ENCODE measurements at regions not wholly inside any gene's neighbourhood (a gene's known extent, or its start where the extent isn't known, plus 50 kb on each side); places are given as distances from the start of the nearest gene placed in this dataset.

DNA sequence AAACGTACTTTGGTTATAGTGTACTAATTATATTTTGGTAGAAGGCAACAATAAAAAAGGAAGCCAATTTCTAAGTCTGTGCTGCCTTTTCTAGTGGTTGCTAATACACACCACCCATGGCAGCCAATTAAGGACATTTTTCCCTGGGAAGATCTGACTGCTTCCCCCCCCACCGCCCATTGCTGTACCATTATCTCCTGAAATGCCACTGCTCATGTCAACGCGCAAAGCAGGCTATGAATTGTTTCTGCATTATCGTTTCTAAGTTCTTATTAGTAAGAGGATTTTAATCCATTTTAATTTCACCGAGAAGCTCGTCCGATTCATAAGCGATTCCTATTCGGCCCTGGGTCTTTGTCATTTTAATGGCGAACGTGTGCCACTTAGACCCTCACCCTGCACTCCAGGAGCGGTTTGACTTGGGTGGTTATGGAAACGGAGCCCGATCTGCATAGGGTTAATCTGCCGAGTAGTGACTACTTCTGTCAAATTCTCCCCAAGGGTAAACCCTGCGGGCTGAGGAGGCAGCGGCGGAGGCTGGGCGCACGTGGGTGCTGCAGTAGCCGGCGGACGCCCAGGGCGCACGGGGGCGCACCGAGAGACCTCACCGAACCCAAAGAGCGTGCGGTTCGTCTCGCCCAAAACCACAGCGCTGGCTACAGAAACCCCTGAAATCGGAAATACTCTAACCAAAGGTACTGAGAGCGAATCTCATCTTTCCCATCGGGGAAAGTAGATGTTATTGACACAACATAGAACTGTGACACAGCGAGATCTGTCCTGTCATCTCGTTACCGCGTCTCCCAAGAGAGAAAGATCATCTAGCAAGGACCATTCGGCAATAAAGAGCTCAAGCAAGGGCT, 55.8 kb upstream of the SHC3 start:
- Histone ChIP-seq H3K4me2 (ENCODE audit: extremely low read depth, insufficient read depth, low read length) (peak overlapping the region; percentile 52), H2AFZ (ENCODE audit: low read length) (no peak overlapping the region), H3K4me3 (replicated peaks in 1 of 4; ENCODE audit: control extremely low read depth in 1 of 4, insufficient read depth in 1 of 4, low read depth in 3 of 4, low read length in 4 of 4) (peak overlapping the region in 2 of 4 experiments; percentile 39 to 60)

DNA sequence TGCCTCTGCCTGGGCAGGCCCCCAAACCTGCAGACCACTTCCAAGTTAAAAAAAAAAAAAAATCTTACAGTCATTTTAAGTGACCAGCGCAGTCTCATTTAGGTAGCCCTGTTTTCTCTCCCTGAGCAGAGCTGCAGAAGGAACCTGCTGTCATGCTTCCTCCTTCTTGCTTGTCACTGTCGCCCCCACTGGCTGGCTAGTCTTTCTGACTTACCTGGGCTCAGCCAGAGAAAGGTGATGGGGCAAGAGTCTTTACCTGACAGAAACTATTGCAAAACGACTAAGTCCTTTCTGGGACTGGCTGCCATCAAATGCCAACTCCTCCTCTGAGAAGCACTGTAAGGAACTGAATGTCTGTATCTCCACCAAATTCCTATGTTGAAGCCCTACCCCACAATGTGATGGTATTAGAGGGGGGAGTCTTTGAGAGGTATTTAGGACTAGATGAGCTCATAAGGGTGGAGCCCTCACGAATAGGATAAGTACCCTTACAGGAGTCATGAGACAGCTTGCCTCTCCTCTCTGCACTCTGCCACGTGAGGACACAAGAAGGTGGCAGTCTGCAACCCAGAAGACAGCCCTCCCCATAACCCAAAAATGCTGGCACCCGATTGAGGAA, 58.4 kb upstream of the SHC3 start:
- no peak for DNase-seq (ENCODE audit: low read depth in 2 of 2)
- Histone ChIP-seq H3K36me3 (ENCODE audit: control insufficient read depth, insufficient read depth, low read length) (no peaks in the 10 kb centered on the region), H3K9me3 (ENCODE audit: control insufficient read depth, insufficient read depth, low read depth, low read length) (no peaks in the 10 kb centered on the region), H3K4me1 (ENCODE audit: control insufficient read depth, extremely low read depth, insufficient read depth, low read length) (no peaks in the 10 kb centered on the region), H3K9ac (ENCODE audit: insufficient read depth, low read length) (no peak overlapping the region), H2AFZ (ENCODE audit: low read length) (no peak overlapping the region), H3K27me3 (ENCODE audit: control insufficient read depth, insufficient read depth, low read length) (peaks cover 3% of the 10 kb centered on the region), H3K27ac (ENCODE audit: insufficient read depth, low read length) (no peak overlapping the region), H3K4me3 (replicated peaks in 1 of 4; ENCODE audit: control extremely low read depth in 1 of 4, insufficient read depth in 1 of 4, low read depth in 3 of 4, low read length in 4 of 4) (no peak overlapping the region), H4K20me1 (ENCODE audit: control insufficient read depth, extremely low read depth, insufficient read depth, low read length) (no peaks in the 10 kb centered on the region), H3K79me2 (ENCODE audit: control insufficient read depth, insufficient read depth, low read length) (no peaks in the 10 kb centered on the region), H3K4me2 (ENCODE audit: extremely low read depth, insufficient read depth, low read length) (no peak overlapping the region)
- TF ChIP-seq, protein P1, sequence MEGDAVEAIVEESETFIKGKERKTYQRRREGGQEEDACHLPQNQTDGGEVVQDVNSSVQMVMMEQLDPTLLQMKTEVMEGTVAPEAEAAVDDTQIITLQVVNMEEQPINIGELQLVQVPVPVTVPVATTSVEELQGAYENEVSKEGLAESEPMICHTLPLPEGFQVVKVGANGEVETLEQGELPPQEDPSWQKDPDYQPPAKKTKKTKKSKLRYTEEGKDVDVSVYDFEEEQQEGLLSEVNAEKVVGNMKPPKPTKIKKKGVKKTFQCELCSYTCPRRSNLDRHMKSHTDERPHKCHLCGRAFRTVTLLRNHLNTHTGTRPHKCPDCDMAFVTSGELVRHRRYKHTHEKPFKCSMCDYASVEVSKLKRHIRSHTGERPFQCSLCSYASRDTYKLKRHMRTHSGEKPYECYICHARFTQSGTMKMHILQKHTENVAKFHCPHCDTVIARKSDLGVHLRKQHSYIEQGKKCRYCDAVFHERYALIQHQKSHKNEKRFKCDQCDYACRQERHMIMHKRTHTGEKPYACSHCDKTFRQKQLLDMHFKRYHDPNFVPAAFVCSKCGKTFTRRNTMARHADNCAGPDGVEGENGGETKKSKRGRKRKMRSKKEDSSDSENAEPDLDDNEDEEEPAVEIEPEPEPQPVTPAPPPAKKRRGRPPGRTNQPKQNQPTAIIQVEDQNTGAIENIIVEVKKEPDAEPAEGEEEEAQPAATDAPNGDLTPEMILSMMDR (conservative IDR thresholded peaks at IDR 0.05 in 1 of 2, IDR thresholded peaks at IDR 0.05 in 1 of 2; ENCODE audit: low read depth in 1 of 2, low read length in 2 of 2), result no peak
- no peak for TF ChIP-seq EZH2 (IDR thresholded peaks at IDR 0.05; ENCODE audit: low read length, missing control alignments)

More for the DNA sequence above, 55.8 kb upstream of the SHC3 start:
- Histone ChIP-seq H3K27me3 (ENCODE audit: control insufficient read depth, insufficient read depth, low read length) (peaks cover 3% of the 10 kb centered on the region), H3K36me3 (ENCODE audit: control insufficient read depth, insufficient read depth, low read length) (no peaks in the 10 kb centered on the region), H3K4me1 (ENCODE audit: control insufficient read depth, extremely low read depth, insufficient read depth, low read length) (no peaks in the 10 kb centered on the region), H3K9ac (ENCODE audit: insufficient read depth, low read length) (no peak overlapping the region), H3K9me3 (ENCODE audit: control insufficient read depth, insufficient read depth, low read depth, low read length) (no peaks in the 10 kb centered on the region), H3K79me2 (ENCODE audit: control insufficient read depth, insufficient read depth, low read length) (no peaks in the 10 kb centered on the region), H4K20me1 (ENCODE audit: control insufficient read depth, extremely low read depth, insufficient read depth, low read length) (no peaks in the 10 kb centered on the region), H3K27ac (ENCODE audit: insufficient read depth, low read length) (no peak overlapping the region)
- DNase-seq (ENCODE audit: low read depth in 2 of 2), result peak; percentile 39 to 51
- peak; percentile 47 for TF ChIP-seq EZH2 (IDR thresholded peaks at IDR 0.05; ENCODE audit: low read length, missing control alignments)
- TF ChIP-seq, protein P1 (conservative IDR thresholded peaks at IDR 0.05 in 1 of 2, IDR thresholded peaks at IDR 0.05 in 1 of 2; ENCODE audit: low read depth in 1 of 2, low read length in 2 of 2), result peak in 1 of 2 donors; percentile 33

DNA sequence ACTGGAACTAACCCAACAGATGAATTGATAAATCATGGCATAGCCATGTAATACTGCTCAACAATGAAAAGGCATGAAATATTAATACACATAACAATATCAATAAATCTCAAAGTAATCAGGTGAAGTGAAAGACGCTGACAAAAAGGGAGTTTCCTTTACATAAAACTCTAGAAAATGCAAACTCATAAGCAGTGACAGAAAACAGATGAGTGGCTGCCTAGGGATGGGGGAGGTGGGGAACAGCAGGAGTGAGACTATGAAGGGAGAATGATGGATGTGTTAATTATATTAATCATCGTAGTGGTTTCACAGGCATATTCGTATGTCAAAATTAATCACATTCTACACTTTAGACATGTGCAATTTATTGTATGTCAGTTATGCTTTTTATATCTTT, 59.8 kb upstream of the SHC3 start:
- H4K20me1 ChIP-seq (ENCODE audit: control insufficient read depth, extremely low read depth, insufficient read depth, low read length), result no peaks in the 10 kb centered on the region
- no peaks in the 10 kb centered on the region for H3K9me3 ChIP-seq (ENCODE audit: control insufficient read depth, insufficient read depth, low read depth, low read length)
- DNase-seq (ENCODE audit: low read depth in 2 of 2), result no peak
- H3K4me3 ChIP-seq (replicated peaks in 1 of 4; ENCODE audit: control extremely low read depth in 1 of 4, insufficient read depth in 1 of 4, low read depth in 3 of 4, low read length in 4 of 4), result no peak overlapping the region
- H3K9ac ChIP-seq (ENCODE audit: insufficient read depth, low read length), result no peak overlapping the region
- H3K4me1 ChIP-seq (ENCODE audit: control insufficient read depth, extremely low read depth, insufficient read depth, low read length), result no peaks in the 10 kb centered on the region
- H3K27me3 ChIP-seq (ENCODE audit: control insufficient read depth, insufficient read depth, low read length), result no peaks in the 10 kb centered on the region
- H3K4me2 ChIP-seq (ENCODE audit: extremely low read depth, insufficient read depth, low read length), result no peak overlapping the region
- no peaks in the 10 kb centered on the region for H3K36me3 ChIP-seq (ENCODE audit: control insufficient read depth, insufficient read depth, low read length)
- H3K79me2 ChIP-seq (ENCODE audit: control insufficient read depth, insufficient read depth, low read length), result no peaks in the 10 kb centered on the region
- no peak overlapping the region for H3K27ac ChIP-seq (ENCODE audit: insufficient read depth, low read length)
- TF ChIP-seq, protein P1 (conservative IDR thresholded peaks at IDR 0.05 in 1 of 2, IDR thresholded peaks at IDR 0.05 in 1 of 2; ENCODE audit: low read depth in 1 of 2, low read length in 2 of 2), result no peak
- no peak for TF ChIP-seq EZH2 (IDR thresholded peaks at IDR 0.05; ENCODE audit: low read length, missing control alignments)
- no peak overlapping the region for H2AFZ ChIP-seq (ENCODE audit: low read length)
